H9 (cell line): ENCODE measurements at regions not wholly inside any gene's neighbourhood (a gene's known extent, or its start where the extent isn't known, plus 50 kb on each side); places are given as distances from the start of the nearest gene placed in this dataset.

ENCODE experiments used
- DNase-seq: peaks from one replicate; pipeline ENCODE4 v3.0.0-alpha.2; 2017
- H2AFZ ChIP-seq: one replicate; pipeline ENCODE4 v1.6.1; 2013; ENCODE audit warnings: mild to moderate bottlenecking, low read length, control low read depth, moderate library complexity
- H2AK5ac ChIP-seq: 2 replicates; pipeline ENCODE4 v1.6.1; 2013; ENCODE audit warnings: low read length, control low read depth, mixed read lengths; ENCODE audit not compliant: insufficient read length
- H2BK120ac ChIP-seq: one replicate; pipeline ENCODE4 v1.6.1; 2013; ENCODE audit warnings: low read depth, mild to moderate bottlenecking, low read length, control low read depth, inconsistent platforms; ENCODE audit not compliant: poor library complexity, severe bottlenecking
- H2BK12ac ChIP-seq: 2 replicates; pipeline ENCODE4 v1.6.1; 2013; ENCODE audit warnings: low read length, control low read depth, mixed read lengths, low read depth; ENCODE audit not compliant: insufficient read length
- H2BK15ac ChIP-seq: 2 replicates; pipeline ENCODE4 v1.6.1; 2013; ENCODE audit warnings: low read depth, low read length, control low read depth
- H2BK20ac ChIP-seq: one replicate; pipeline ENCODE4 v1.6.1; 2013; ENCODE audit warnings: low read depth, mild to moderate bottlenecking, low read length, control low read depth, inconsistent platforms; ENCODE audit not compliant: poor library complexity, severe bottlenecking
- H2BK5ac ChIP-seq: 2 replicates; pipeline ENCODE4 v1.6.1; 2013; ENCODE audit warnings: low read length, control low read depth, mixed read lengths; ENCODE audit not compliant: insufficient read length
- H3K14ac ChIP-seq: 2 replicates; pipeline ENCODE4 v1.6.1; 2013; ENCODE audit warnings: low read length, control low read depth; ENCODE audit not compliant: insufficient read depth
- H3K18ac ChIP-seq: 2 replicates; pipeline ENCODE4 v1.6.1; 2013; ENCODE audit warnings: low read depth, mild to moderate bottlenecking, mixed read lengths, low read length, control low read depth; ENCODE audit not compliant: insufficient read length
- H3K23ac ChIP-seq: 2 replicates; pipeline ENCODE4 v1.6.1; 2013; ENCODE audit warnings: low read length, control low read depth, mixed read lengths, low read depth; ENCODE audit not compliant: insufficient read length
- H3K23me2 ChIP-seq: 2 replicates; pipeline ENCODE4 v1.6.1; 2013; ENCODE audit warnings: low read depth, mild to moderate bottlenecking, mixed read lengths, low read length, control low read depth; ENCODE audit not compliant: insufficient read length, poor library complexity, severe bottlenecking
- H3K27ac ChIP-seq: 2 replicates; pipeline ENCODE4 v1.5.1; 2013; ENCODE audit warnings: low read length, control low read depth, mixed read lengths, low read depth; ENCODE audit not compliant: insufficient read length
- H3K27me3 ChIP-seq: 2 replicates; pipeline ENCODE4 v1.6.1; 2013; ENCODE audit warnings: low read length, control low read depth, inconsistent platforms; ENCODE audit not compliant: insufficient read depth
- H3K4ac ChIP-seq: 2 replicates; pipeline ENCODE4 v1.6.1; 2013; ENCODE audit warnings: low read depth, mild to moderate bottlenecking, control low read depth, inconsistent platforms, low read length, moderate library complexity
- H3K4me1 ChIP-seq: 2 replicates; pipeline ENCODE4 v1.6.1; 2013; ENCODE audit warnings: low read length, control low read depth, inconsistent platforms; ENCODE audit not compliant: insufficient read depth
- H3K4me2 ChIP-seq: 2 replicates; pipeline ENCODE4 v1.6.1; 2013; ENCODE audit warnings: low read length, control low read depth, mixed read lengths; ENCODE audit not compliant: insufficient read length, insufficient read depth
- H3K56ac ChIP-seq: 2 replicates; pipeline ENCODE4 v1.6.1; 2013; ENCODE audit warnings: low read depth, mild to moderate bottlenecking, mixed read lengths, low read length, control low read depth; ENCODE audit not compliant: insufficient read length
- H3K79me1 ChIP-seq: 2 replicates; pipeline ENCODE4 v1.6.1; 2013; ENCODE audit warnings: low read depth, mild to moderate bottlenecking, moderate library complexity, low read length, control low read depth, inconsistent platforms; ENCODE audit not compliant: insufficient read depth, poor library complexity, severe bottlenecking
- H3K79me2 ChIP-seq: 2 replicates; pipeline ENCODE4 v1.6.1; 2013; ENCODE audit warnings: low read length, control low read depth, inconsistent platforms; ENCODE audit not compliant: insufficient read depth
- H3K9ac ChIP-seq: 2 replicates; pipeline ENCODE4 v1.6.1; 2013; ENCODE audit warnings: low read length, control low read depth, mixed read lengths; ENCODE audit not compliant: insufficient read length; ENCODE audit errors: extremely low read depth
- H3K9me3 ChIP-seq: one replicate; pipeline ENCODE4 v1.6.1; 2013; ENCODE audit warnings: low read depth, low read length, inconsistent platforms; ENCODE audit not compliant: control insufficient read depth
- H3T11ph ChIP-seq: one replicate; pipeline ENCODE4 v1.6.1; 2013; ENCODE audit warnings: mild to moderate bottlenecking, low read length, control low read depth, inconsistent platforms
- H4K20me1 ChIP-seq: one replicate; pipeline ENCODE4 v1.6.1; 2013; ENCODE audit not compliant: control insufficient read depth, insufficient read length, insufficient read depth
- H4K5ac ChIP-seq: 2 replicates; pipeline ENCODE4 v1.6.1; 2013; ENCODE audit warnings: low read depth, mild to moderate bottlenecking, mixed read lengths, low read length, control low read depth; ENCODE audit not compliant: insufficient read length
- H4K8ac ChIP-seq: replicated peaks from 2 replicates; pipeline ENCODE4 v1.6.1; 2013; ENCODE audit warnings: low read length, control low read depth, mixed read lengths, low read depth; ENCODE audit not compliant: insufficient read length
- H4K91ac ChIP-seq: 2 replicates; pipeline ENCODE4 v1.6.1; 2013; ENCODE audit warnings: low read depth, mild to moderate bottlenecking, moderate library complexity, mixed read lengths, low read length, control low read depth; ENCODE audit not compliant: insufficient read length
- H3K27ac Mint-ChIP-seq, 3 experiments: 2 replicates in 2 of 3; 3 replicates in 1 of 3; pipeline ENCODE4 v1.8.0; 2020 to 2021; ENCODE audit warnings: mixed read lengths in 3 of 3, mild to moderate bottlenecking in 1 of 3, moderate library complexity in 1 of 3
- H3K27me3 Mint-ChIP-seq: 2 replicates; pipeline ENCODE4 v1.8.0; 2021; ENCODE audit warnings: low read depth, mild to moderate bottlenecking, moderate library complexity, mixed read lengths
- H3K36me3 Mint-ChIP-seq, 3 experiments: 2 replicates in 2 of 3; 3 replicates in 1 of 3; pipeline ENCODE4 v1.8.0; 2020 to 2021; ENCODE audit warnings: low read depth in 3 of 3, mixed read lengths in 3 of 3; ENCODE audit not compliant: insufficient read depth in 1 of 3
- H3K4me1 Mint-ChIP-seq, 2 experiments: 2 replicates each; pipeline ENCODE4 v1.8.0; 2020; ENCODE audit warnings: mixed read lengths in 2 of 2
- H3K4me3 Mint-ChIP-seq, 2 experiments: 2 replicates in 1 of 2; 3 replicates in 1 of 2; pipeline ENCODE4 v1.8.0; 2020 to 2021; ENCODE audit warnings: mild to moderate bottlenecking in 2 of 2, mixed read lengths in 2 of 2, moderate library complexity in 1 of 2
- H3K9me3 Mint-ChIP-seq, 2 experiments: 2 replicates in 1 of 2; 3 replicates in 1 of 2; pipeline ENCODE4 v1.8.0; 2020; ENCODE audit warnings: mild to moderate bottlenecking in 2 of 2, mixed read lengths in 2 of 2, moderate library complexity in 1 of 2
- WGBS: extraction: QIAGEN DNeasy Blood & Tissue Kit; methylation state at CpG from one replicate; pipeline ENCODE4 v1.1.7; 2013; ENCODE audit warnings: missing lambda C conversion rate, low lambda C conversion rate, mixed read lengths; ENCODE audit not compliant: insufficient read length; ENCODE audit errors: extremely low coverage; 5-methylcytosine and 5-hydroxymethylcytosine counted together
- TF ChIP-seq, protein P1 (sequence below): fragments of 200-600 bp; sonication (generic); conservative IDR thresholded peaks from 3 replicates; pipeline ENCODE4 v1.8.0; 2021; ENCODE audit warnings: antibody characterized with exemption, mild to moderate bottlenecking

DNA sequence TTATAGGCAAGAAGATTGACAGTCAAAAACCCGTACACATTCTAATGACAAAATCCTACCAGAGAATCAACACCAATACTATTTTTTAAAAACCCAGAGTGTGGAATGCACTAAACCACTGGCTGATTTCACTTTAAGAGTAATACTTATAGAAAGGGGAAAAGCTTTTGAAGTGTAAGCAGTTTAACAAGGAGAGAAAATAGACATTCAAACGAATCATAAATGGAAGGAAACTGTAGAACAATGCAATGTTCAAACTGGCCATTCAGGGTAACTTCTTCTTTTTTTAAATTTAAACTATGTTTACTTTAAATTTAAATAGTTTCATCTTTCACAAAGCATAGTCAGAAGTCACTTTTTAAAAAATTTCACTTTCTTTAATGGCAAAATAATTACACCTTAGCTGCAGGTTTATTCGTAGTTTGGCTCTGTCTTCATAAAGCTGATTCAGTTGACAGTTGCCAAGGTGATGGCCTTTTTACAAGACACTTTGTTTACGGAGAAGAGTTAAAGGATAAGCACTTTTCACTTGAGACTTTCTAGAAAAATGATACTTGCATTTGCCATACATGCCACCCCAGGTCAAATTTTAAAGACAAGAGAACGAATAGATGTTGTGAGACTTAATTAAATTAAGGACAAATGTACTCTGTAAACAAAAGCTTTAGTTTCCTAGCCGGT lies 82.4 kb upstream of the KLF3 start:
- no peak overlapping the region for H2AFZ ChIP-seq
- no peak overlapping the region for H2BK12ac ChIP-seq

More for the DNA sequence above, 82.4 kb upstream of the KLF3 start:
- Histone ChIP-seq H3K56ac (no peak overlapping the region), H3K27me3 (no peaks in the 10 kb centered on the region), H3K4me2 (no peak overlapping the region), H3K14ac (no peak overlapping the region), H3K4ac (no peak overlapping the region), H4K91ac (no peak overlapping the region), H2BK5ac (no peak overlapping the region), H4K8ac (no peak overlapping the region), H3K27ac (no peak overlapping the region), H2BK120ac (no peak overlapping the region), H3K9me3 (no peaks in the 10 kb centered on the region), H4K20me1 (no peaks in the 10 kb centered on the region), H2BK15ac (no peak overlapping the region), H3K79me2 (no peaks in the 10 kb centered on the region), H3K18ac (no peak overlapping the region), H3K4me1 (no peaks in the 10 kb centered on the region; the same call in 1 of the 2 replicates), H3K9ac (no peak overlapping the region), H3K23ac (no peak overlapping the region), H2AK5ac (no peak overlapping the region), H3T11ph (no peak overlapping the region), H4K5ac (no peak overlapping the region), H3K79me1 (no peaks in the 10 kb centered on the region), H3K23me2 (no peaks in the 10 kb centered on the region), H2BK20ac (no peak overlapping the region)
- TF ChIP-seq, protein P1, sequence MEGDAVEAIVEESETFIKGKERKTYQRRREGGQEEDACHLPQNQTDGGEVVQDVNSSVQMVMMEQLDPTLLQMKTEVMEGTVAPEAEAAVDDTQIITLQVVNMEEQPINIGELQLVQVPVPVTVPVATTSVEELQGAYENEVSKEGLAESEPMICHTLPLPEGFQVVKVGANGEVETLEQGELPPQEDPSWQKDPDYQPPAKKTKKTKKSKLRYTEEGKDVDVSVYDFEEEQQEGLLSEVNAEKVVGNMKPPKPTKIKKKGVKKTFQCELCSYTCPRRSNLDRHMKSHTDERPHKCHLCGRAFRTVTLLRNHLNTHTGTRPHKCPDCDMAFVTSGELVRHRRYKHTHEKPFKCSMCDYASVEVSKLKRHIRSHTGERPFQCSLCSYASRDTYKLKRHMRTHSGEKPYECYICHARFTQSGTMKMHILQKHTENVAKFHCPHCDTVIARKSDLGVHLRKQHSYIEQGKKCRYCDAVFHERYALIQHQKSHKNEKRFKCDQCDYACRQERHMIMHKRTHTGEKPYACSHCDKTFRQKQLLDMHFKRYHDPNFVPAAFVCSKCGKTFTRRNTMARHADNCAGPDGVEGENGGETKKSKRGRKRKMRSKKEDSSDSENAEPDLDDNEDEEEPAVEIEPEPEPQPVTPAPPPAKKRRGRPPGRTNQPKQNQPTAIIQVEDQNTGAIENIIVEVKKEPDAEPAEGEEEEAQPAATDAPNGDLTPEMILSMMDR: no peak
- no peak for DNase-seq
- Mint-ChIP-seq H3K4me3 (no peak overlapping the region), H3K4me1 (peaks cover 2 to 7% of the 10 kb centered on the region in 2 experiments; a peak in 3 of 4 replicates), H3K9me3 (no peaks in the 10 kb centered on the region; a peak in 1 of 5 replicates), H3K27me3 (peaks cover 9% of the 10 kb centered on the region), H3K36me3 (peaks cover 0 to 1% (median 0%) of the 10 kb centered on the region in 3 experiments; a peak in 2 of 7 replicates), H3K27ac (no peak overlapping the region)
- WGBS: no CpG with 5 or more reads among the region's 6 CpGs
